Activated CD4-positive, alpha-beta T cell treated with anti-CD3 and anti-CD28 coated beads for 36 hours (primary cell): ENCODE measurements at regions not wholly inside any gene's neighbourhood (a gene's known extent, or its start where the extent isn't known, plus 50 kb on each side); places are given as distances from the start of the nearest gene placed in this dataset.

ENCODE experiments used
- ATAC-seq: fragments of 200-7000 bp; cut with Tn5 transposase; one replicate; pipeline ENCODE4 v1.10.0; 2021; ENCODE audit warnings: mild to moderate bottlenecking, moderate library complexity
- CTCF ChIA-PET: fragments of 350-600 bp; sonication (Branson Sonifier 250); formaldehyde crosslinking; loops from one replicate; lab custom pipeline; 2021; ENCODE audit warnings: antibody characterized with exemption; lab: Charles Lee
- POLR2A ChIA-PET: fragments of 350-600 bp; sonication (Branson Sonifier 250); formaldehyde crosslinking; loops from one replicate; lab custom pipeline; 2021; ENCODE audit warnings: antibody characterized with exemption, inconsistent platforms; lab: Charles Lee
- DNase-seq: peaks from one replicate; pipeline ENCODE4 v3.0.0-alpha.2; 2020
- H3K27ac Mint-ChIP-seq: one replicate; pipeline ENCODE4 v1.8.0; 2021; ENCODE audit warnings: mixed read lengths
- H3K27me3 Mint-ChIP-seq: one replicate; pipeline ENCODE4 v1.8.0; 2021; ENCODE audit warnings: mixed read lengths
- H3K36me3 Mint-ChIP-seq: one replicate; pipeline ENCODE4 v1.8.0; 2021; ENCODE audit warnings: low read depth, mixed read lengths
- H3K4me1 Mint-ChIP-seq: one replicate; pipeline ENCODE4 v1.8.0; 2021; ENCODE audit warnings: mixed read lengths
- H3K4me3 Mint-ChIP-seq: one replicate; pipeline ENCODE4 v1.8.0; 2021; ENCODE audit warnings: mild to moderate bottlenecking, moderate library complexity, mixed read lengths
- H3K9me3 Mint-ChIP-seq: one replicate; pipeline ENCODE4 v1.8.0; 2021; ENCODE audit warnings: low read depth, mixed read lengths
- intact Hi-C, 2 experiments: fragments of 100-400 bp; cut with DNase I in 1 of 2; cut with micrococcal nuclease in 1 of 2; formaldehyde crosslinking; loops; one replicate each; pipeline versions ENCODE4 v1.14.2 to v1.15.1; 2022 to 2024; cut with DNase I, micrococcal nuclease

DNA sequence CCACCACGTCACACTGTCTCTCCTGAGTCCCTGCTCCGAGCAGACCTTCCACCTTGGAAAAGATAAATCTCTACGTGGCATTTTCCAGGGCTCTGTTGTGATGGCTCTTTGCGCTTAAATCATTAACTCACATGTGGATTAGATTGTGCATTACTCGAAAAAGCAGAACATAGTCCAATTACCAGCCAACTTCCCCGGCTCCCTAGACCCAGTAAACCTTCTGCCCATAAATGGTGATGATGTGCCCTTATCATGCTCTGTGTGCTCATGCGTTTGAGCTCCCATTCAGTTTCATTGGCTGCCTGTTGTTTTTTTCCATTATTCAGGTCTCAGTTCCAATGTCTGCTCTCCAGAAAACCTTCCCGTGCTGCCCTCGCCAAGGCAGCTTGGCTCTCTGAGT is 471.2 kb downstream of the GLRX3 start:
- no peaks in the 10 kb centered on the region for H3K4me1 Mint-ChIP-seq
- ATAC-seq (no peak), DNase-seq (no peak)
- H3K27me3 Mint-ChIP-seq = peaks cover 7% of the 10 kb centered on the region
- ChIA-PET CTCF (no interaction called here), POLR2A (no interaction called here)
- no peak overlapping the region for H3K4me3 Mint-ChIP-seq
- peaks cover 3% of the 10 kb centered on the region for H3K9me3 Mint-ChIP-seq
- intact Hi-C loops = no loop called here
- H3K36me3 Mint-ChIP-seq = no peaks in the 10 kb centered on the region
- H3K27ac Mint-ChIP-seq = no peak overlapping the region

- DNase-seq = no peak
- no peak for ATAC-seq
- H3K36me3 Mint-ChIP-seq = no peaks in the 10 kb centered on the region
- H3K4me3 Mint-ChIP-seq = no peak overlapping the region
- H3K9me3 Mint-ChIP-seq = peaks cover 3% of the 10 kb centered on the region
- H3K4me1 Mint-ChIP-seq = no peaks in the 10 kb centered on the region
- no peak overlapping the region for H3K27ac Mint-ChIP-seq
- POLR2A ChIA-PET = no interaction called here
- peaks cover 2% of the 10 kb centered on the region for H3K27me3 Mint-ChIP-seq
- CTCF ChIA-PET = no interaction called here
- intact Hi-C loops = no loop called here
Observed at GRCh38 chr10:130611239-130611638, 475.0 kb downstream of the GLRX3 start.

GRCh38 chr10:130615457-130615856 is 479.3 kb downstream of the GLRX3 start:
- Mint-ChIP-seq H3K4me3 (no peak overlapping the region), H3K9me3 (peaks cover 3% of the 10 kb centered on the region), H3K4me1 (no peaks in the 10 kb centered on the region), H3K27me3 (peaks cover 4% of the 10 kb centered on the region), H3K36me3 (no peaks in the 10 kb centered on the region), H3K27ac (no peak overlapping the region)
- DNase-seq (no peak), ATAC-seq (no peak)
- intact Hi-C loops = no loop called here
- CTCF ChIA-PET = interaction anchor here (0.5 to 0.7 kb wide), 3 partner anchors 18 to 1407 kb away, joined by 3 read pairs; no protein-coding TSS in a partner anchor
- POLR2A ChIA-PET = no interaction called here

DNA sequence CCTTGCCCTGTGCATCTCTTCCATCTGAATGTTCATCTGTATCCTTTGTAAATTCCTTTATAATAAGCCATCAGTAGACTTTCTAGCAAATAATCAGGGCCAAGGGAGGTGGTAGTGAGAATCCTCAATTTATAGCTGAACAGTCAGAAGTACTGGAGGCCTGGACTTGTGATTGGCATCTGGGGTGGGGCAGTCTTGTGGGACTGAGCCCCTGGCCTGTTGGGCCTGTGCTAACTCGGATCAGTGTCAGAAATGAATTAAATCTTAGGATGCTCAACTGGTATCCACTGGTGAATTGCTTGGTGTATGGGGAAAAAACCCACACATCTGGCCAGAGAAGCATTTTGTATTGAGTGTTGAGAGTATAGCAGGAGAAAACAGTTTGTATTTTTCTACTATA is 481.8 kb downstream of the GLRX3 start:
- Mint-ChIP-seq H3K36me3 (no peaks in the 10 kb centered on the region), H3K9me3 (no peaks in the 10 kb centered on the region), H3K27ac (no peak overlapping the region), H3K27me3 (peaks cover 10% of the 10 kb centered on the region), H3K4me3 (no peak overlapping the region), H3K4me1 (no peaks in the 10 kb centered on the region)
- ChIA-PET POLR2A (no interaction called here), CTCF (no interaction called here)
- no peak for ATAC-seq
- no peak for DNase-seq
- intact Hi-C loops = no loop called here

GRCh38 chr10:130618647-130619046 is 482.5 kb downstream of the GLRX3 start:
- no peak for DNase-seq
- H3K27me3 Mint-ChIP-seq = peaks cover 10% of the 10 kb centered on the region
- H3K4me1 Mint-ChIP-seq = no peaks in the 10 kb centered on the region
- H3K36me3 Mint-ChIP-seq = no peaks in the 10 kb centered on the region
- CTCF ChIA-PET = no interaction called here
- intact Hi-C loops = no loop called here
- no peak overlapping the region for H3K4me3 Mint-ChIP-seq
- no peak overlapping the region for H3K27ac Mint-ChIP-seq
- POLR2A ChIA-PET = no interaction called here
- H3K9me3 Mint-ChIP-seq = no peaks in the 10 kb centered on the region
- no peak for ATAC-seq

DNA sequence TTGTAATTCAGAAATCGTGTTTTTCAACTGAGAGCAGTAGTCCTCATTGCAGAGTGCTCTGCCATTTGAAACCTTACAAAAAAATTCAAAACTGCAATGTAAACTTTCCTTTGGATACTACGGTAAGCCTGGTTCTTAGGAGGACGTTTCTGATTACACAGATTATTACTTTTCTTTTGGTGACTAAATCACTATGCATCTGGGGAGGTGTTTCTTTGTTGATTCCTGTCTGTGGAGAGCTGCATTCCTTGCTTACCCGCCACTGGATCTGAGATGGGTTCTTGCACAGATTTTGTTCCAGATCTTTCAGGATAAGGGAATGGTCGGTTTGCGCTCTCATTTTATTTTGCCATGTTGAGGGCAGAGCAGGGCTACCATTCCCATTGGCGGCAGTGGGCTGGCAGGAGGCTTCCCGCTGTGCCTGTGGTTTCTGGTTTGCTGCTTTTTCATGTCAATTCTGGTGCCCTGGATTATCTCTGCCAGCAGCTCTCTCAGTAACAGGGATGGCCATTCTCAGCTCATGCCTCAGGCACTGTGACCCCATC is 485.1 kb downstream of the GLRX3 start:
- intact Hi-C loops = no loop called here
- ChIA-PET POLR2A (no interaction called here), CTCF (no interaction called here)
- H3K4me1 Mint-ChIP-seq = no peaks in the 10 kb centered on the region
- H3K4me3 Mint-ChIP-seq = no peak overlapping the region
- no peaks in the 10 kb centered on the region for H3K36me3 Mint-ChIP-seq
- ATAC-seq (no peak), DNase-seq (no peak)
- H3K27ac Mint-ChIP-seq = no peak overlapping the region
- H3K27me3 Mint-ChIP-seq = peaks cover 22% of the 10 kb centered on the region
- no peaks in the 10 kb centered on the region for H3K9me3 Mint-ChIP-seq

DNA sequence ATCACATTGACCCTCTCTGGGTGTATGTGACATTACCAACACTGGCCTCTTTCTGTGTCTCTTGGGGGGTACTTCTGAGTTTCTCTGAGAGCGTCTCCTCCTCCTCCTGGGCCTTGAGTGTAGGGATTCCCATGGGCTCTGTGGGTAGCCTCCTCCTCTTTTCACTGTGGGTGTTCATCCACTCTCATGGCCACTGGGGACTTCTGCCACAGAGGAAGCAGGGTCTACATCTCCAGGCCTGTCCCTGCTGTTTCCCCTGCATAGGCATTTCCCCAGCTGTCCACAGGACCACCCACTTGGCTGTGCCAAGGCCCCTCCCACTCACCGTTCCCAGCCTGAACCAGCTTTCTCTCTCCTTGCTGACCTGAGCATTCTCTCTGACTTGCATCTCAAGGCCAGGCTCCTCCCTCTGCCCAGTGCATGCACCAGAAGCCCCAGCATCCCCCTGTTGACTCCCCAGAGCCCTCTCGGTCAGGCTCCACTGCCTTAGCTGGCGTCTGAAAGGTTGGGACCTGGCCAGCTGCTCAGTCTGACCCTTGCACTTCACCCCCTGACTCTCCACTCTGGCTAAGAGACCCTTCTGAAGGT is 487.6 kb downstream of the GLRX3 start:
- Mint-ChIP-seq H3K4me1 (no peaks in the 10 kb centered on the region), H3K4me3 (no peak overlapping the region), H3K36me3 (no peaks in the 10 kb centered on the region), H3K9me3 (no peaks in the 10 kb centered on the region), H3K27ac (no peak overlapping the region), H3K27me3 (peaks cover 23% of the 10 kb centered on the region)
- no peak for DNase-seq
- intact Hi-C loops = no loop called here
- no peak for ATAC-seq
- ChIA-PET CTCF (no interaction called here), POLR2A (no interaction called here)

DNA sequence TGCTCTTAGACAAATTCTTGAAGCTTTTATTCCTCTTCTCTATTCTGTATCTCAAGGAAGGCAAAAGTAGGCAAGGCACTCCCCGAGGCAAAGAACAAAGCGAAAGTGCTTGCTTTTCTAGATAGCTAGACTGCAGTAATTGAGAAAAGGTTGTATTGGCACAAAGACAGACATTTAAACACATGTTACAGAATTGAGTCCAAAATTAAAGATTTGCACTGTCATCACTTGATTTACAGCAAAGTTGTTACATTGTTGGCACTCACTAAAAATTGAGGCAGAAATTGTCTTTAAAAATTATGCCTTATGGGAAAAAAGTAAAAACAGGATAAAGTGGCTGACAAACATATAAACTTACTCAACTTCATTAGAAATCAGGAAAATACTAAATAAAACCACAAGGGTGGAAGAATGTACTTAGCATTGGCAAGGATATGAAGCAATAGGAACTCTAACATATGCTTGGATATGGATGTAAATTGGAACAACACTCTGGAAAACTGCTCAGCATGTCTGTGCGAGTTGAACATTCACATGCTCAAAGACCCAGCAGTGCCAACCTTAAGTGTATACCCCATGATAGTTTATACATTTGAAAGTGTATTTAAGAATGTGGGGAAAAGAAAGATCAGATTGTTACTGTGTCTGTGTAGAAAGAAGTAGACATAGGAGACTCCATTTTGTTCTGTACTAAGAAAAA is 491.3 kb downstream of the GLRX3 start:
- Mint-ChIP-seq H3K36me3 (no peaks in the 10 kb centered on the region), H3K4me3 (no peak overlapping the region), H3K9me3 (no peaks in the 10 kb centered on the region), H3K27ac (no peak overlapping the region), H3K27me3 (peaks cover 22% of the 10 kb centered on the region), H3K4me1 (no peaks in the 10 kb centered on the region)
- ChIA-PET CTCF (interaction anchor here (0.9 kb wide), 1 partner anchor 22 kb away, joined by 4 read pairs; no protein-coding TSS in a partner anchor), POLR2A (no interaction called here)
- intact Hi-C loops = no loop called here
- ATAC-seq (no peak), DNase-seq (no peak)

GRCh38 chr10:130630135-130630534 is 493.9 kb downstream of the GLRX3 start:
- Mint-ChIP-seq H3K27ac (no peak overlapping the region), H3K27me3 (peaks cover 20% of the 10 kb centered on the region), H3K4me1 (no peaks in the 10 kb centered on the region), H3K9me3 (peaks cover 2% of the 10 kb centered on the region), H3K4me3 (no peak overlapping the region), H3K36me3 (no peaks in the 10 kb centered on the region)
- DNase-seq (no peak), ATAC-seq (no peak)
- ChIA-PET CTCF (no interaction called here), POLR2A (interaction anchor here (0.7 kb wide), 1 partner anchor 1304 kb away, joined by 3 read pairs; no protein-coding TSS in a partner anchor)
- intact Hi-C loops = no loop called here

DNA sequence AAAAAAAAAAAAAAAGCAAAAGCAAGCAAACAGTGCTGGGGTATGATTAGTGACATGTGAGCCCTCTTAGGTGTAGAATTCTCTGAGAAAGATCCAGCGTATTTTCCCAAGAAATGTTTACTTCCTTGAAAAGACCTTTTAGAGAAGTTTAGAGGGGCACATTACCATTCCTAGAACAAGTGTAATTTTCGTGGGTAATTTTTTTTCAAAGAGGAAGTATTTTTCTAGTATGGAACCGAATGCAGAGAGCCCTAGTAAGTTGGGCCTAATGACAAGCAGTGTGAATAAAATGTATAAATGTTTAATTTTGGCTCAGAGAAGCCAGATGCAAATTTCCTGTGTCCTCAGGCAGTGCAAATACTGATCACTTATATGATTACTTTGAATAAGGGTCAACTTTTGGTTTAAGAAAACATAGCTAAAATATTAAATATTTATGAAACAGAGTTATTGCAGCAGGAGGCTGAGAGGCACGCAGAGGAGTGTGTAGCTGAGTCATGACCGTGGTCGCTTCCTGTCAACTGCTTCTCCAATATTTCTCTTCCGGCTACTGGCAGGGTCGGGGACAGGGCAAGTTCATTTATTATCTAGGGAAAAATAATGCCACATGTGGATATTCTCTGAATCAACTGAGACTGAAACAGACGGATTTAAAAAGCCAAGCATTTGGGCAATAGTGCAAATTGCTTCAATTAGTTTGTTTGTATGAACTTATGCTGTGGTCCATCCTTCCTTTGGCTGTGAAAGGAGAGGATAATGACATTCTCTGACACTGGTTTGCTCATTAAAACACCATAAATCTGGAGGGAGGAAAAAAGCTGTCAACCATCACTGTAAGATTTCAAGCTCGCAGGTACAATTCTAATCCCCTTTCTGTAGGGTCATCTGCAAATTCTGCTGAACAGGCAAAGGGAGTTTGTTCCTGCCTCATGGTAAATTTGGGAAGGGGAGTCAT is 495.2 kb downstream of the GLRX3 start:
- Mint-ChIP-seq H3K4me1 (no peaks in the 10 kb centered on the region), H3K9me3 (peaks cover 2% of the 10 kb centered on the region), H3K36me3 (no peaks in the 10 kb centered on the region), H3K27ac (no peak overlapping the region), H3K4me3 (no peak overlapping the region), H3K27me3 (peaks cover 25% of the 10 kb centered on the region)
- intact Hi-C loops = no loop called here
- no peak for DNase-seq
- POLR2A ChIA-PET = interaction anchor here (0.7 kb wide), 1 partner anchor 1305 kb away, joined by 3 read pairs; no protein-coding TSS in a partner anchor
- CTCF ChIA-PET = no interaction called here
- no peak for ATAC-seq

DNA sequence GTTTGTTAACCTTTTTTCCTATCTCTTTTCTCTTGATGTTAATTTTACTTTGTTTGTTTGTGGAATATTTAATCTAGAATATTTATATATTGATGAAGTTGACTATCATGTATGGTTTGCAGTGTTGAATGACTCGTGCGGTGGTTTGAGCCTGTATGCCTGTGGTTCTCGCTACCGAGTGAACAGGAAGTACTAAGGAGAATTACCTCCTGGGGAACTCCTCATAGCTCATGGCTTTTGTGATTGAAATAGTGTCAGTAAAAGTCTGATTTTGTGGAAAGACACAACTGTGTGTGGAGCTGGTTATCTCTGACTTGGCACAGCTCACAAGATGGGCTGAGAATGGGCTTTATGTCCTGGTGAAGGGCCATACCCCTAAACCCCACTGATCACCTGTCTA is 498.6 kb downstream of the GLRX3 start:
- H3K27ac Mint-ChIP-seq = no peak overlapping the region
- intact Hi-C loops = no loop called here
- peaks cover 2% of the 10 kb centered on the region for H3K9me3 Mint-ChIP-seq
- no peak overlapping the region for H3K4me3 Mint-ChIP-seq
- peaks cover 28% of the 10 kb centered on the region for H3K27me3 Mint-ChIP-seq
- POLR2A ChIA-PET = no interaction called here
- H3K4me1 Mint-ChIP-seq = no peaks in the 10 kb centered on the region
- DNase-seq = no peak
- H3K36me3 Mint-ChIP-seq = no peaks in the 10 kb centered on the region
- ATAC-seq = no peak
- CTCF ChIA-PET = no interaction called here
